ENCODE measurements at regions not wholly inside any gene's neighbourhood (a gene's known extent, or its start where the extent isn't known, plus 50 kb on each side); places are given as distances from the start of the nearest gene placed in this dataset.

DNA sequence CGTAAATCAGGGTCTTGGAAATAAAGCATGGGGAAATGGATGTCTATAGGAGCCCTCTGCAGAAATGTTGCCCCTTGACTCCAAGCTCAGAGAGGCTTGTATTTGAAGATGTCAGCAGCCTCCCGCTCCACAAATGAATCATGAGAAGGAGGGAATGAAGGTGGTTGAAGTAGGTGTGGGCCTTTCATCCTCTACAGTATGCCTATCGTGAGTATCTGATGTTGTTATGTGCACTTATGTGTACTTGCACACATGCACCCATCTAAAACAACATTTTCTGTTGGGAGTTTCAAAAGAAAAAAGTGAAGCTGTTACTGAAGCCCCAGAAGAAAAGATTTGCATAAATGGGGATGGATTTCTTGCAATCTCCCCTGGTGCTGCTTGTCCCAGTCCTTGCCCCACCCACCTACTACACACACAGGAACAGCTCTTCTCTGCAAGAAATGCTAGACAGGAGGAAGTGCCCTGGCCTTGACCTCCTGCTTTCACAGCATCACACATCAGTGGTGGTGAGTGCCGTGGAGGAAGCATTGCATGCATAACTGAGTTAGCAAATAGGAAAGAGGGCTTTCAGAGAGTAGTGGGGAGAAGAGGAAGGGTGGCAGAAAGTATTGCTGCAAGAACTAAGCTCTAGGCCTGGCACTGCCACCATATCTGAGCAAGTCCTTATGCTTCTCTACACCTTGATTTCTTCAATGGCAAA, 156.1 kb downstream of the SNX18 start:
- TF ChIP-seq EZH2phosphoT487 (IDR thresholded peaks at IDR 0.05; ENCODE audit: low read length) (no peak), EZH2 (optimal IDR thresholded peaks at IDR 0.05; ENCODE audit: low read depth, low read length) (no peak), CTCF (IDR thresholded peaks at IDR 0.05; ENCODE audit: low read length) (no peak)
- no peaks in the 10 kb centered on the region for H4K20me1 ChIP-seq (ENCODE audit: insufficient read depth, low read length)
- H3K4me3 ChIP-seq (ENCODE audit: low read length): no peak overlapping the region
- no peaks in the 10 kb centered on the region for H3K36me3 ChIP-seq (replicated peaks; ENCODE audit: insufficient read depth, low read length)
- no peaks in the 10 kb centered on the region for H3K79me2 ChIP-seq (ENCODE audit: low read length)
- no peaks in the 10 kb centered on the region for H3K27me3 ChIP-seq (replicated peaks; ENCODE audit: insufficient read depth, low read length)
- DNase-seq: peak; percentile 95
- H3K9me3 ChIP-seq (replicated peaks; ENCODE audit: insufficient read depth, low read length): no peaks in the 10 kb centered on the region
- peak overlapping the region; percentile 23; the same call in 1 of the 2 replicates for H3K4me2 ChIP-seq (ENCODE audit: low read depth, low read length)
- H3K9ac ChIP-seq (ENCODE audit: low read length): no peak overlapping the region
- H3K4me1 ChIP-seq (ENCODE audit: low read length): peaks cover 37% of the 10 kb centered on the region
- no peaks in the 10 kb centered on the region for H3F3A ChIP-seq (ENCODE audit: insufficient read depth, low read length)
- peak overlapping the region; percentile 35; the same call in 1 of the 2 replicates for H3K27ac ChIP-seq (ENCODE audit: low read length)
- H3K9me2 ChIP-seq (replicated peaks; ENCODE audit: insufficient read depth, low read length): no peaks in the 10 kb centered on the region
- H2AFZ ChIP-seq (ENCODE audit: low read length): no peak overlapping the region

- no peaks in the 10 kb centered on the region for H3K9me2 ChIP-seq (replicated peaks; ENCODE audit: insufficient read depth, low read length)
- no peaks in the 10 kb centered on the region for H3F3A ChIP-seq (ENCODE audit: insufficient read depth, low read length)
- no peak overlapping the region for H3K4me3 ChIP-seq (ENCODE audit: low read length)
- H3K9me3 ChIP-seq (replicated peaks; ENCODE audit: insufficient read depth, low read length): no peaks in the 10 kb centered on the region
- H3K9ac ChIP-seq (ENCODE audit: low read length): no peak overlapping the region
- H3K4me1 ChIP-seq (ENCODE audit: low read length): peaks cover 37% of the 10 kb centered on the region
- no peaks in the 10 kb centered on the region for H3K79me2 ChIP-seq (ENCODE audit: low read length)
- H3K27ac ChIP-seq (ENCODE audit: low read length): no peak overlapping the region
- H4K20me1 ChIP-seq (ENCODE audit: insufficient read depth, low read length): no peaks in the 10 kb centered on the region
- DNase-seq: no peak
- no peak overlapping the region for H2AFZ ChIP-seq (ENCODE audit: low read length)
- no peak overlapping the region for H3K4me2 ChIP-seq (ENCODE audit: low read depth, low read length)
- TF ChIP-seq EZH2phosphoT487 (IDR thresholded peaks at IDR 0.05; ENCODE audit: low read length): no peak
- no peak for TF ChIP-seq EZH2 (optimal IDR thresholded peaks at IDR 0.05; ENCODE audit: low read depth, low read length)
- TF ChIP-seq CTCF (IDR thresholded peaks at IDR 0.05; ENCODE audit: low read length): no peak
- no peaks in the 10 kb centered on the region for H3K36me3 ChIP-seq (replicated peaks; ENCODE audit: insufficient read depth, low read length)
- no peaks in the 10 kb centered on the region for H3K27me3 ChIP-seq (replicated peaks; ENCODE audit: insufficient read depth, low read length)
Measured at GRCh38 chr5:54672871-54673270, 155.3 kb downstream of the SNX18 start.

GRCh38 chr5:54671681-54672080, 154.1 kb downstream of the SNX18 start:
- Histone ChIP-seq H2AFZ (ENCODE audit: low read length) (no peak overlapping the region), H3K27ac (ENCODE audit: low read length) (no peak overlapping the region), H3K4me2 (ENCODE audit: low read depth, low read length) (no peak overlapping the region), H3K9me3 (replicated peaks; ENCODE audit: insufficient read depth, low read length) (no peaks in the 10 kb centered on the region), H3K79me2 (ENCODE audit: low read length) (no peaks in the 10 kb centered on the region), H3K9me2 (replicated peaks; ENCODE audit: insufficient read depth, low read length) (no peaks in the 10 kb centered on the region), H3F3A (ENCODE audit: insufficient read depth, low read length) (no peaks in the 10 kb centered on the region), H3K27me3 (replicated peaks; ENCODE audit: insufficient read depth, low read length) (no peaks in the 10 kb centered on the region), H3K4me3 (ENCODE audit: low read length) (no peak overlapping the region), H3K4me1 (ENCODE audit: low read length) (peaks cover 37% of the 10 kb centered on the region), H3K36me3 (replicated peaks; ENCODE audit: insufficient read depth, low read length) (no peaks in the 10 kb centered on the region), H4K20me1 (ENCODE audit: insufficient read depth, low read length) (no peaks in the 10 kb centered on the region), H3K9ac (ENCODE audit: low read length) (no peak overlapping the region)
- DNase-seq: no peak
- TF ChIP-seq EZH2 (optimal IDR thresholded peaks at IDR 0.05; ENCODE audit: low read depth, low read length): no peak
- no peak for TF ChIP-seq EZH2phosphoT487 (IDR thresholded peaks at IDR 0.05; ENCODE audit: low read length)
- no peak for TF ChIP-seq CTCF (IDR thresholded peaks at IDR 0.05; ENCODE audit: low read length)
